Activated CD8-positive, alpha-beta T cell treated with anti-CD3 and anti-CD28 coated beads for 36 hours (primary cell): ENCODE measurements at regions not wholly inside any gene's neighbourhood (a gene's known extent, or its start where the extent isn't known, plus 50 kb on each side); places are given as distances from the start of the nearest gene placed in this dataset.

Experiments used
- ATAC-seq: fragments of 200-7000 bp; cut with Tn5 transposase; one replicate; pipeline ENCODE4 v1.10.0; 2021; ENCODE audit warnings: mild to moderate bottlenecking, moderate library complexity
- CTCF ChIA-PET: fragments of 350-600 bp; sonication (Branson Sonifier 250); formaldehyde crosslinking; loops from one replicate; lab custom pipeline; 2021; ENCODE audit warnings: antibody characterized with exemption; lab: Charles Lee
- POLR2A ChIA-PET: fragments of 350-600 bp; sonication (Branson Sonifier 250); formaldehyde crosslinking; loops from one replicate; lab custom pipeline; 2021; ENCODE audit warnings: antibody characterized with exemption; lab: Charles Lee
- DNase-seq: peaks from one replicate; pipeline ENCODE4 v3.0.0-alpha.2; 2020
- H3K27ac Mint-ChIP-seq: one replicate; pipeline ENCODE4 v1.8.0; 2021; ENCODE audit warnings: mild to moderate bottlenecking, mixed read lengths
- H3K27me3 Mint-ChIP-seq: one replicate; pipeline ENCODE4 v1.8.0; 2021; ENCODE audit warnings: mixed read lengths
- H3K36me3 Mint-ChIP-seq: one replicate; pipeline ENCODE4 v1.8.0; 2021; ENCODE audit warnings: low read depth, mixed read lengths
- H3K4me1 Mint-ChIP-seq: one replicate; pipeline ENCODE4 v1.8.0; 2021; ENCODE audit warnings: low read depth, mixed read lengths
- H3K4me3 Mint-ChIP-seq: one replicate; pipeline ENCODE4 v1.8.0; 2021; ENCODE audit warnings: mild to moderate bottlenecking, moderate library complexity, mixed read lengths
- H3K9me3 Mint-ChIP-seq: one replicate; pipeline ENCODE4 v1.8.0; 2021; ENCODE audit warnings: mixed read lengths
- intact Hi-C: fragments of 100-400 bp; cut with micrococcal nuclease; formaldehyde crosslinking; loops from one replicate; pipeline ENCODE4 v1.10.0; 2022
- TF ChIP-seq, protein P1 (sequence below): fragments of 200-600 bp; IDR thresholded peaks from one replicate; pipeline ENCODE4 v1.8.0; 2022; ENCODE audit warnings: antibody characterized with exemption, mild to moderate bottlenecking

DNA sequence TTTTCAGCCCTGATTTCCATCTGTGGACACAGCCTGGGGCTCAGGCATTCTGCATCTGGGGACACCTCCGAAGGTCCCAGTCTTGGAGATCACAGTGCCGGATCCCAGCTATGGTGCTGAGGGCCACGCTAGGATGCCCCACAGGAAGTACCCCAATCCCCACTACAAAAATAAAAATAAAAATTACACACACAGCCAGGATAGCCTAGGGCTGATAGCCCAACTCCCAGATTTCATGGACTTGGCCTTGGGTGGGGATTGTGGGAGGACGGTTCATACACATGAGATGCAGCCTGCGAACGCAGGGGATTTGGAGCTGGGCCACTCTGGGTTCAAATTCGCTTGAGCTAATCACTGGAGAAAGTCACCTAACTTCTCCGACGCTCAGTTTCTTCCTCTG, 237.7 kb downstream of the BUD13 start:
- DNase-seq (no peak), ATAC-seq (no peak)
- Mint-ChIP-seq H3K27me3 (peaks cover 14% of the 10 kb centered on the region), H3K27ac (no peak overlapping the region), H3K36me3 (no peaks in the 10 kb centered on the region), H3K9me3 (peaks cover 3% of the 10 kb centered on the region), H3K4me3 (no peak overlapping the region), H3K4me1 (no peaks in the 10 kb centered on the region)
- ChIA-PET POLR2A (no interaction called here), CTCF (no interaction called here)
- intact Hi-C loops: no loop called here
- TF ChIP-seq, protein P1, sequence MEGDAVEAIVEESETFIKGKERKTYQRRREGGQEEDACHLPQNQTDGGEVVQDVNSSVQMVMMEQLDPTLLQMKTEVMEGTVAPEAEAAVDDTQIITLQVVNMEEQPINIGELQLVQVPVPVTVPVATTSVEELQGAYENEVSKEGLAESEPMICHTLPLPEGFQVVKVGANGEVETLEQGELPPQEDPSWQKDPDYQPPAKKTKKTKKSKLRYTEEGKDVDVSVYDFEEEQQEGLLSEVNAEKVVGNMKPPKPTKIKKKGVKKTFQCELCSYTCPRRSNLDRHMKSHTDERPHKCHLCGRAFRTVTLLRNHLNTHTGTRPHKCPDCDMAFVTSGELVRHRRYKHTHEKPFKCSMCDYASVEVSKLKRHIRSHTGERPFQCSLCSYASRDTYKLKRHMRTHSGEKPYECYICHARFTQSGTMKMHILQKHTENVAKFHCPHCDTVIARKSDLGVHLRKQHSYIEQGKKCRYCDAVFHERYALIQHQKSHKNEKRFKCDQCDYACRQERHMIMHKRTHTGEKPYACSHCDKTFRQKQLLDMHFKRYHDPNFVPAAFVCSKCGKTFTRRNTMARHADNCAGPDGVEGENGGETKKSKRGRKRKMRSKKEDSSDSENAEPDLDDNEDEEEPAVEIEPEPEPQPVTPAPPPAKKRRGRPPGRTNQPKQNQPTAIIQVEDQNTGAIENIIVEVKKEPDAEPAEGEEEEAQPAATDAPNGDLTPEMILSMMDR: no peak

DNA sequence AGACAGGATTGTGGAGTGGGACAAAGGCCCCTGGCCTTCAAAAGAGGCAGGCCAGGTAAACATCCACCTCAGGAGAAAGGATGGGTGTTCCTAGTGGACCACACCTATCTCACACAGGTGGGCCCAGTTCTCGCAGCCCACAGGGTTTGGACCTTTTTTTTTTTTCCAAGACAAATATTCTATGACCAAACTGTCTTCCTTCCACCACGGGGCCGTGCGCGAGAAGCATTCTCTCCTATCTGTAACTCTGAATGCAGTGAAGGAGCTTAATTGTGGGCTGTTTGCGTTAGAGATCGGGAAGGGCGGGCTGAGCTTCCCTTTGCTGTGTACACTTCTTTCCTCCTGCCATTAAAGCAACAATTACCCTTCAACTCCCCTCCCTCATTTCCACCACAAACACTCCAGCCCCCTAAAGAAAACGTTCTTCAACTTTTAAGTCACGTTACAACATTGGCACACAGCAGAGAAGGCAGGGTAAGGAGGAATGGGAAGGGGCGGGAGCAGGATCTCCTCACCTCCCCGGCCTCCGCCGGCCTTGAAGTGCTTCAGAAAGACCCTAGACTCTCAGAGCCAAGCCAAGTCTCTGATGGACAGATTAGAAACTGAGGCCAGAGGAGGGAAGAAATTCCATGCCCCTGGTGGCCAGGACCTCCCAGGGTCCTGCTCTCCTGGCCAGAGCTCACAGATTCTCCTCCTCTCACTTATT, 238.4 kb downstream of the BUD13 start:
- no peak for ATAC-seq
- TF ChIP-seq, protein P1: no peak
- Mint-ChIP-seq H3K9me3 (peaks cover 3% of the 10 kb centered on the region), H3K27me3 (peaks cover 13% of the 10 kb centered on the region), H3K27ac (no peak overlapping the region), H3K36me3 (no peaks in the 10 kb centered on the region), H3K4me1 (no peaks in the 10 kb centered on the region), H3K4me3 (no peak overlapping the region)
- ChIA-PET CTCF (no interaction called here), POLR2A (no interaction called here)
- intact Hi-C loops: no loop called here
- no peak for DNase-seq

DNA sequence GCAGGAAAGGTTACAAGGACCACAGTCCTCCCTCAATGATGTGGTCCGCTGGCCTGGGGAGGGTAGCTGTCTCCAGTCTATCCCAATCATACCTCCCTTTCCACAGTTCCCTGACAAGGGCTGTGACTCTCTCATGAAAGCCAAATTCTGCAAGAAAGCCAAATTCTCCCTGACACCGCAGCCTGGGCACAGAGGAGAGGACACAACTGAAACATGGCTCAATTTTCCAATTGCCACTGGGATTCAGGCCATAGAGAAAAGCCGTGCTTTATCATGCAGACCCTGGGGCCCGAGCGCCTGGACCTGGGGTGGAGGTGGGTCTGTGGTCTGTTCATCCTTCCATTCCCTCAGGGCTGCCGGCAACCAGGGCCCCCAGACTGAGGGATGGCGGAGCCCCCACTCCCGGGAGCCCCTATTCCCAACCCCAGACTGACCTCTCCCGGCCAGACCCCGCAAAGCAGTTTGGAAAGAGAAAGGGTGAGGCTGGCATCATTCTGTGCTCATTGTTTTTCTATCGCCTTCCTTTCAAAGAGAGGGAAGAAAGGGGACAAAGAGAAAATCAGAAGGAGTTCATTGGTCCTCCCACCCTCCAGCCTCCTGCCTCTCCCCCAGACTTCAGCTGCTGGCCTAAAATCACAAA, 239.5 kb downstream of the BUD13 start:
- Mint-ChIP-seq H3K27ac (no peak overlapping the region), H3K9me3 (peaks cover 3% of the 10 kb centered on the region), H3K4me1 (no peaks in the 10 kb centered on the region), H3K4me3 (no peak overlapping the region), H3K36me3 (no peaks in the 10 kb centered on the region), H3K27me3 (peaks cover 13% of the 10 kb centered on the region)
- TF ChIP-seq, protein P1: no peak
- intact Hi-C loops: no loop called here
- ATAC-seq (no peak), DNase-seq (no peak)
- ChIA-PET CTCF (no interaction called here), POLR2A (no interaction called here)

DNA sequence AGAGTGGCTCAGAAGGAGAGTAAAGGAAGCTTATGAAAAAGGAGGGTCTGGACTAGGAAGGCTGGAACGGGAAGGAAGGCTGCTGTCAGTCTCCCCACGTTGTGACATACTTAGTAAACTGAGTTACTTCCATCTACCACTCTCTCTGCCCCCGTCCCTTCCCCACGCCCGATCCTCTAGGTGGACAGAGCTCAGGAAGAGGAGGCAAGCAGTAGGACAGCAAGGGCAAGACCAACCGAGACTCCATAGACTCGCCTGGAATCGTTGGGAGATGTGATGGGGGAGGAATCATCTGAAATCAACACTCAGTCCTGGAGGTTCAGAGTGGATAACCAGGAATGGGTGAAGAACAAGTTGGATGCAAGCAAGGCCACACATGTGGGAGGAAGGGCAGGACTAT, 240.7 kb downstream of the BUD13 start:
- intact Hi-C loops: no loop called here
- no peak overlapping the region for H3K27ac Mint-ChIP-seq
- H3K9me3 Mint-ChIP-seq: peaks cover 3% of the 10 kb centered on the region
- peaks cover 13% of the 10 kb centered on the region for H3K27me3 Mint-ChIP-seq
- no peak overlapping the region for H3K4me3 Mint-ChIP-seq
- no peak for ATAC-seq
- ChIA-PET POLR2A (no interaction called here), CTCF (no interaction called here)
- TF ChIP-seq, protein P1: no peak
- no peaks in the 10 kb centered on the region for H3K36me3 Mint-ChIP-seq
- DNase-seq: no peak
- H3K4me1 Mint-ChIP-seq: no peaks in the 10 kb centered on the region

DNA sequence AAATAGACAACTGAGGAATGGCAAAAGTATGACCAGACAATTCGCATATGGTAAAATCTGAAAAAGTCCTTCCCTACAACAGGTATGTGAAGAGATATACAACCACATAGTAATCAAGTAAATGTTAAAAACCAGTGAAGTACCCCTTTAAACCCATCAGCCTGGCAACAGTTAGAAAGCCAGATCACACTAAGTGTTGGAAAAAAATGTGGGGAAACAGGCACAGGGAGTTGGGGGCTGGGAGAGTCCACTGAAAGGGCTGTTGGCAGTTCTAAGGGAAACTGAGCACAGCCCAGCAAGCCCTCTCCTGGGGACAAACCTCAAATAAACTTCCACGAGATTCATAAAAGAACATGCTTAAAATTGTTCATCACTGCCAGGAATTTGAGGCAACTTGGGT, 242.1 kb downstream of the BUD13 start:
- no peak for ATAC-seq
- DNase-seq: no peak
- Mint-ChIP-seq H3K4me1 (no peaks in the 10 kb centered on the region), H3K9me3 (peaks cover 3% of the 10 kb centered on the region), H3K36me3 (no peaks in the 10 kb centered on the region), H3K4me3 (no peak overlapping the region), H3K27me3 (peaks cover 13% of the 10 kb centered on the region), H3K27ac (no peak overlapping the region)
- CTCF ChIA-PET: no interaction called here
- intact Hi-C loops: no loop called here
- POLR2A ChIA-PET: no interaction called here
- TF ChIP-seq, protein P1: no peak
